ENCODE measurements at regions not wholly inside any gene's neighbourhood (a gene's known extent, or its start where the extent isn't known, plus 50 kb on each side); places are given as distances from the start of the nearest gene placed in this dataset.

DNA sequence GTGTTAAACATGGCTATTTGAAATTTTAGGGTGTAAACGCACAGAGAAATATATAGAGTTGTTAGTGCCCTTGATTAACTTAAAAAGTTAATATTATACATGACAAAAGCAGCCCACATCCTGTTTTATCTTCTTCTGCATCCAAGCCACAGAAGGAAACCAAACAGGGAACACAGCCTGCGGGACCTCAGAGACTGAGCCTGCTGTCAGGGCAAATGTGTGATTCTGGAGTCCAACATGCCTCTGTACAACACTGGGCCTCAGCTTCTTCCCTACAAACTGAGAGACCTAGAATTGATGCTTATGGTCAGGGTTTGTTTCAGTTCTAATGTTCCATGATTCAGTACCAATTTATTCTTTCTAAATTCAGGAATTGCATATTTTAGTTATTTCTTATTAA is 404.7 kb downstream of the FBXO15 start:
- H3K9me3 ChIP-seq (ENCODE audit: control insufficient read depth in 2 of 2, low read length in 2 of 2) = no peaks in the 10 kb centered on the region
- H3K27me3 ChIP-seq (ENCODE audit: control insufficient read depth in 1 of 2, insufficient read depth in 2 of 2, low read length in 2 of 2) = no peaks in the 10 kb centered on the region
- no peaks in the 10 kb centered on the region for H3K4me1 ChIP-seq (ENCODE audit: control insufficient read depth, insufficient read depth, low read length)
- no peak overlapping the region for H3K4me3 ChIP-seq (ENCODE audit: low read length in 2 of 2)
- H3K36me3 ChIP-seq (ENCODE audit: control insufficient read depth in 2 of 2, insufficient read depth in 2 of 2, low read length in 2 of 2) = no peaks in the 10 kb centered on the region
- H3K27ac ChIP-seq (ENCODE audit: low read length) = no peak overlapping the region
- no peak overlapping the region for H3K9ac ChIP-seq (ENCODE audit: low read length in 2 of 2)

DNA sequence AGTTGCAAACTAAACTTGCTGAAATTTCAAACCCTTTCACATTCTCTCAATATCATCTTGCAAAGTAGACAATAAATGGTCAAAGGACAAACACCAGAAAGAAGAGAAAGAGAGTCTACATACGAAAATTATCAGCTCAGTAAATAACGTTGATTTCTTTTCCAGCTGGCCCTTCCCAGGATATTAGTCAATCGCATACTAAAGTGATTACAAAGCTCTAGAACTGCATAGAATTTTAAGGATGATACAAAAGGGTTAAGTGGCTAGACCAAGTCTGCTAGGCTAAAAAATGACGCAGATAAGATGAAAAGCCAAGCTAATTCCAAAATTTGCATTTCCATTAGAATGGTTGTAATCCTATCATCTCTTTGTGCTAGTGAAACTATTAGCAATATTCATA is 405.7 kb downstream of the FBXO15 start:
- H3K27me3 ChIP-seq (ENCODE audit: control insufficient read depth in 1 of 2, insufficient read depth in 2 of 2, low read length in 2 of 2) = no peaks in the 10 kb centered on the region
- no peaks in the 10 kb centered on the region for H3K36me3 ChIP-seq (ENCODE audit: control insufficient read depth in 2 of 2, insufficient read depth in 2 of 2, low read length in 2 of 2)
- H3K4me3 ChIP-seq (ENCODE audit: low read length in 2 of 2) = no peak overlapping the region
- no peak overlapping the region for H3K9ac ChIP-seq (ENCODE audit: low read length in 2 of 2)
- no peaks in the 10 kb centered on the region for H3K4me1 ChIP-seq (ENCODE audit: control insufficient read depth, insufficient read depth, low read length)
- H3K27ac ChIP-seq (ENCODE audit: low read length) = no peak overlapping the region
- no peaks in the 10 kb centered on the region for H3K9me3 ChIP-seq (ENCODE audit: control insufficient read depth in 2 of 2, low read length in 2 of 2)

DNA sequence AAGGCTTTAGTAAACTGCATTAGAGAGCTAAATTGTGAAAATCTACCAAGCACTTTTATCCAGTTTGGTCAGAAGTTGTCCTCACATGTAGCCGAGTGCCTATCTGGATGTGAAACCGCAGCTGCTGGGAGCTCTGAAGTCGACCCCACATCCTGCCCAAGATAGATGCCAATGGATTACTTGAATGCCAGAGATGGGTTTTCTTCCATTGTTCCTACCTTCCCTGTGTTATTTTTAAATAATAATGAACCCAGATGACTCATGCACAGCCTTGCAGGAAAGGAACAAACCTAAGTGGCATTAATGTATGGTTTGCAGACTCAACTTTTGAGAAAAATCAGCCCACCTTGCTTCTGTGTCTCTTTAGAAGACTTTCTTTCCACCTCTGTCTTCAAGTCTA is 408.5 kb downstream of the FBXO15 start:
- Histone ChIP-seq H3K27ac (ENCODE audit: low read length) (no peak overlapping the region), H3K9ac (ENCODE audit: low read length in 2 of 2) (no peak overlapping the region), H3K9me3 (ENCODE audit: control insufficient read depth in 2 of 2, low read length in 2 of 2) (no peaks in the 10 kb centered on the region), H3K4me3 (ENCODE audit: low read length in 2 of 2) (no peak overlapping the region), H3K4me1 (ENCODE audit: control insufficient read depth, insufficient read depth, low read length) (no peaks in the 10 kb centered on the region), H3K27me3 (ENCODE audit: control insufficient read depth in 1 of 2, insufficient read depth in 2 of 2, low read length in 2 of 2) (no peaks in the 10 kb centered on the region), H3K36me3 (ENCODE audit: control insufficient read depth in 2 of 2, insufficient read depth in 2 of 2, low read length in 2 of 2) (no peaks in the 10 kb centered on the region)

DNA sequence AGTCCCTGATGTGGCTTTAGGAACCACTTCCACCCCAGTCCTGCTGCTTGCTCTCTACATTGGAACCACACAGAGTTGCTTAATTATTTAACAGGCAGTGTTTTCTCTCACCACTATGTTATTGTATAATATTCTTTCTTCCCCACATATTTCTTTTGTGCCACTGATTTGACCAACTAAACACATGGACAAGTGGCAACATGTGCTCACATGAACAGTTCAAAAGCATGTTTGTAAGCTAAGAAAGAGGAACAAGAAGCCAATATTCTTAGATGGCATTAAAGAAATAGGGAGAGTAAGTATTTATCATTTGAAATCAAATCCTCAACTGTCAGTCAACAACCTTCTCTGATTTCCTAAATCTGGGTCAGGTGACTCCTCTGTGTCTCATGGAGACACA is 409.6 kb downstream of the FBXO15 start:
- H3K4me1 ChIP-seq (ENCODE audit: control insufficient read depth, insufficient read depth, low read length) = no peaks in the 10 kb centered on the region
- H3K9ac ChIP-seq (ENCODE audit: low read length in 2 of 2) = no peak overlapping the region
- H3K27me3 ChIP-seq (ENCODE audit: control insufficient read depth in 1 of 2, insufficient read depth in 2 of 2, low read length in 2 of 2) = no peaks in the 10 kb centered on the region
- no peak overlapping the region for H3K27ac ChIP-seq (ENCODE audit: low read length)
- H3K4me3 ChIP-seq (ENCODE audit: low read length in 2 of 2) = no peak overlapping the region
- H3K36me3 ChIP-seq (ENCODE audit: control insufficient read depth in 2 of 2, insufficient read depth in 2 of 2, low read length in 2 of 2) = no peaks in the 10 kb centered on the region
- H3K9me3 ChIP-seq (ENCODE audit: control insufficient read depth in 2 of 2, low read length in 2 of 2) = no peaks in the 10 kb centered on the region

DNA sequence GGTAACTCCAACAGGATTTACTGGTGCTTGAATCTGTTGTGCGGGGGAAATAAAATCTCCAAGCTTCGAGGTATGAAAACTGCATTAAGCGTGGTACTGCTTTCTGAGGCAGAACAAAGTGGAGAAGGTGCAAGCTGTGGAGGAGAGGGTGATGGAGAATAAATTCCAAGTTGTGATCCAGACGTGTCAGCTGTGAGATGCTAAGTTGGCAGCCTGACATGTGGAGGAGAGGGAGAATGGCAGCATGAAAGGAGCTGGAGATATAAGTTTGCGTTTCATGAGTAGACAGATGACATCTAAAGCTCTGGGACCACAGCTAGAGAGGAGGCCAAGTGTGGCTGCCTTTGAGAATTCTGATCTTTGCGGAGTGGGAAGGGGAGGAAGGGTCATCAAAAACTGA is 411.8 kb downstream of the FBXO15 start:
- Histone ChIP-seq H3K36me3 (ENCODE audit: control insufficient read depth in 2 of 2, insufficient read depth in 2 of 2, low read length in 2 of 2) (no peaks in the 10 kb centered on the region), H3K9me3 (ENCODE audit: control insufficient read depth in 2 of 2, low read length in 2 of 2) (no peaks in the 10 kb centered on the region), H3K27me3 (ENCODE audit: control insufficient read depth in 1 of 2, insufficient read depth in 2 of 2, low read length in 2 of 2) (no peaks in the 10 kb centered on the region), H3K27ac (ENCODE audit: low read length) (no peak overlapping the region), H3K4me3 (ENCODE audit: low read length in 2 of 2) (no peak overlapping the region), H3K4me1 (ENCODE audit: control insufficient read depth, insufficient read depth, low read length) (no peaks in the 10 kb centered on the region), H3K9ac (ENCODE audit: low read length in 2 of 2) (no peak overlapping the region)

DNA sequence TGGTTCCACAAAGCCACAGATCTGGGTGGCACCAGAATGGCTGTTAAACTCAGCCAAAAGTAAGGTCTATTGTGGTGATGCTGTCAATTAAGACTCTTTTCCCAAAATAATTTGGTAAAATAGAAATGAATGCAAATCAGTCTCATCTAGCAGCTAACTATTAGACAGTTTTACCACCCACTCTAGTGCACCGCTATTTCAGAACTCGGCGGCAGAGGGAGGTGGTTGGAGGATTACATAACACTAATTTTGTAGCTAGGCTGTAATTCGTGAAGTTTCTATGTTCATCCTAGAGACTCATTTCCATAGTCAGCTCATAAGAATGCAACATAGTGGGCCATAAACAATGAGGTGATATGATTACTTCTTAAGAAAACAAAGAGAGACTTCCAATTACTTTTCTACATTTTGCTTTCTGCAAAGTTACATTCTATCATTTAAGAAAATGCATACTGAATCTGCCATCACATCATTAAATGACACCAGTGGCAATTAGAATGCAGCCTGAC is 413.8 kb downstream of the FBXO15 start:
- Histone ChIP-seq H3K9me3 (ENCODE audit: control insufficient read depth in 2 of 2, low read length in 2 of 2) (peaks cover 4 to 6% of the 10 kb centered on the region in 2 donors), H3K27me3 (ENCODE audit: control insufficient read depth in 1 of 2, insufficient read depth in 2 of 2, low read length in 2 of 2) (no peaks in the 10 kb centered on the region), H3K27ac (ENCODE audit: low read length) (no peak overlapping the region), H3K4me1 (ENCODE audit: control insufficient read depth, insufficient read depth, low read length) (no peaks in the 10 kb centered on the region), H3K4me3 (ENCODE audit: low read length in 2 of 2) (no peak overlapping the region), H3K36me3 (ENCODE audit: control insufficient read depth in 2 of 2, insufficient read depth in 2 of 2, low read length in 2 of 2) (no peaks in the 10 kb centered on the region), H3K9ac (ENCODE audit: low read length in 2 of 2) (no peak overlapping the region)

DNA sequence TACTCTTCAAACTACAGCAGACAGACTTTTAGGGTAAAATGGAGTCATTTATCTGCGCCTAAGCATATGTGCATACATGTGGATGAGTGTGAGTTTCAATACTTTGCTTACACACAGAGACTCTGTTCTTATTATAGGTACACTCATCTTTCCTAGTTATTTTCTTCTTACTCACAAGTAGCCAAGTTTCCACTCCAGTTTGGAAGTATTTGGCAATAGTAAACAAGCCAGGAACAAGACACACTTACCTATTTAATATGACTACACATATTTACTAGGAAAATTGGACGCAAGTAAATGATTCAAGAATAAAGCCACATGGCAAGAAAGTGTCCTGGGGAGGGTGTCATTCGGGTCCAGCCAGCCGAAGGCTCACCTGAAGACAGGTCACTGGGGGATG is 414.3 kb downstream of the FBXO15 start:
- Histone ChIP-seq H3K9ac (ENCODE audit: low read length in 2 of 2) (no peak overlapping the region), H3K36me3 (ENCODE audit: control insufficient read depth in 2 of 2, insufficient read depth in 2 of 2, low read length in 2 of 2) (no peaks in the 10 kb centered on the region), H3K4me3 (ENCODE audit: low read length in 2 of 2) (no peak overlapping the region), H3K27ac (ENCODE audit: low read length) (no peak overlapping the region), H3K4me1 (ENCODE audit: control insufficient read depth, insufficient read depth, low read length) (no peaks in the 10 kb centered on the region), H3K9me3 (ENCODE audit: control insufficient read depth in 2 of 2, low read length in 2 of 2) (peaks cover 4 to 6% of the 10 kb centered on the region in 2 donors), H3K27me3 (ENCODE audit: control insufficient read depth in 1 of 2, insufficient read depth in 2 of 2, low read length in 2 of 2) (no peaks in the 10 kb centered on the region)

DNA sequence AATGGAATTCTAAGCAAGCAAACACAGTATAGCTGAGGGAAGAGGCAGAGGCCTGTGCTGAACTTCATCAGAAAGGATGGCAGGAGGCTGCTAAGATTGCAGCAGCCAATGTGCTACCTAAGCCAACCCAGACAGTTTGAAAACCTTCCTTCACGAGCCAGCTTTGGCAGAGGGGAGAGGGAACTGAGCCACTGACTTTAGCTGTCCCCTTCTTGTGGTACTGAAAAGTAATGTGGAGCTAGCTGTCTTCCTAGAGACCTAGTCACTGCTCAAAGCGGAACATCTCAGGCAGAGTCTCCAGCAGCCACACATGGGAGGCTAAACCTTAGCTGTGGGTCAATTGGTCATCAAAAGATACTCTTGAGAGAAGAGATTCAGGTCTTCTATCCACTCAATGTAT is 419.0 kb downstream of the FBXO15 start:
- no peaks in the 10 kb centered on the region for H3K27me3 ChIP-seq (ENCODE audit: control insufficient read depth in 1 of 2, insufficient read depth in 2 of 2, low read length in 2 of 2)

DNA sequence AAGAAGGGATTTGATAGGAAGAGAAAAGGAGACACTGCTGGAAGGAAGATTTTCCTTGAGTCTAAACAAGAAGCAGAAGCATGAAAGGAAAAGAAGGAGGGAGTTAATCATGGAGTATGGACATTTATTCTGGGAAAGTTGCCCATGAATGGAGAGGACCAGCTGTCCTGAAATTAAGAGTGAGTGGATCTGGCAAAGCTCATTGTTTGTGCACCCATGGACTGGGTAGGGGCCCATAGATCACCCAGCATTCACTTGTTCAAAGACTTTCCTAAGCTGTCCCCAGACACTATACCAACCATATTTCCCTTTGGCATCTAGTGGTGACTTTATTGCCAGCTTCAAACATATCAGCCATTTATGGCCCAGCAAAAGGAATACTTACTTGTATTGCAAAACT is 422.7 kb downstream of the FBXO15 start:
- H3K27ac ChIP-seq (ENCODE audit: low read length) = no peak overlapping the region
- no peak overlapping the region for H3K9ac ChIP-seq (ENCODE audit: low read length in 2 of 2)
- H3K9me3 ChIP-seq (ENCODE audit: control insufficient read depth in 2 of 2, low read length in 2 of 2) = peaks cover 0 to 1% of the 10 kb centered on the region in 2 donors
- no peaks in the 10 kb centered on the region for H3K27me3 ChIP-seq (ENCODE audit: control insufficient read depth in 1 of 2, insufficient read depth in 2 of 2, low read length in 2 of 2)
- H3K4me3 ChIP-seq (ENCODE audit: low read length in 2 of 2) = no peak overlapping the region
- no peaks in the 10 kb centered on the region for H3K36me3 ChIP-seq (ENCODE audit: control insufficient read depth in 2 of 2, insufficient read depth in 2 of 2, low read length in 2 of 2)
- H3K4me1 ChIP-seq (ENCODE audit: control insufficient read depth, insufficient read depth, low read length) = no peaks in the 10 kb centered on the region

More for the DNA sequence above, 419.0 kb downstream of the FBXO15 start:
- H3K27ac ChIP-seq (ENCODE audit: low read length) = no peak overlapping the region
- H3K9me3 ChIP-seq (ENCODE audit: control insufficient read depth in 2 of 2, low read length in 2 of 2) = peaks cover 4 to 6% of the 10 kb centered on the region in 2 donors
- H3K4me1 ChIP-seq (ENCODE audit: control insufficient read depth, insufficient read depth, low read length) = no peaks in the 10 kb centered on the region
- no peaks in the 10 kb centered on the region for H3K36me3 ChIP-seq (ENCODE audit: control insufficient read depth in 2 of 2, insufficient read depth in 2 of 2, low read length in 2 of 2)
- no peak overlapping the region for H3K9ac ChIP-seq (ENCODE audit: low read length in 2 of 2)
- H3K4me3 ChIP-seq (ENCODE audit: low read length in 2 of 2) = no peak overlapping the region

DNA sequence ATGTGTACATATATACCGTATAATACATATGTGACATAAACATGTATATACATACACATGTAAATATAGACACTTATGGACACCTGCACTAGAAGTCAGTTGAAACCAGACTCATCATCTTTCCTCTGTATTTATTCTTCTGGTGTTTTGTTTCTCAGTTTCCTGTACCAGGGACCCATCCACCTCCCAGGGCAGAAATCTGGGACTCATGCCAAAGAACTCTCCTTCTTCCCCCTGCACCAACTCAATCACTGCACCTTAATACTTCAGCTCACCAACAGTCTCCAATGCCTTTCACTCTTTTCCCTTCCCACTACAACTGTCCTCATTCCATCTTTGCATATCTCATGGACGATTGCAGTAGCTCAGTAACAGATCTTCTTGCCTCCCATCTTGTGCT is 428.0 kb downstream of the FBXO15 start:
- H3K27me3 ChIP-seq (ENCODE audit: control insufficient read depth in 1 of 2, insufficient read depth in 2 of 2, low read length in 2 of 2) = peaks cover 0 to 4% of the 10 kb centered on the region in 2 donors
- H3K36me3 ChIP-seq (ENCODE audit: control insufficient read depth in 2 of 2, insufficient read depth in 2 of 2, low read length in 2 of 2) = no peaks in the 10 kb centered on the region
- H3K9ac ChIP-seq (ENCODE audit: low read length in 2 of 2) = no peak overlapping the region
- no peaks in the 10 kb centered on the region for H3K4me1 ChIP-seq (ENCODE audit: control insufficient read depth, insufficient read depth, low read length)
- no peak overlapping the region for H3K4me3 ChIP-seq (ENCODE audit: low read length in 2 of 2)
- no peak overlapping the region for H3K27ac ChIP-seq (ENCODE audit: low read length)
- H3K9me3 ChIP-seq (ENCODE audit: control insufficient read depth in 2 of 2, low read length in 2 of 2) = no peaks in the 10 kb centered on the region

DNA sequence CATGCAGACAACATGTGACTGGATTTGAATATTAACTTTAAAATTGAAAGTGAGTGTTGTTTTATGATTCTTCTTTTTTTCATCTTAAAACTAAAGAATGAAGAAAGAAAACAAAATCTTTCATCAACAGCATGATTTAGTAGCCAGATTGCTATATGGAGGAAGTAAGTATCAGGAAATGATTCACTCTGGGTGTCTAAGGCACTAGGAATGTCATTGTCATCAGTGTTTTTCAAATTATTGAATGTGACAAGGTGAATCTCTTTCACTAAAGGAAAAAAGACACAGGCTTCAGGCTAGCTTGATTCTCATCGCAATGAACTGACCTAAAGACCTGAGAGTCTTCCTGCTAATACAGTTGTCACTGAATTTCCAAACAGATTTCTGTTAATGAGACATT is 430.1 kb downstream of the FBXO15 start:
- H3K36me3 ChIP-seq (ENCODE audit: control insufficient read depth in 2 of 2, insufficient read depth in 2 of 2, low read length in 2 of 2) = no peaks in the 10 kb centered on the region
- H3K4me1 ChIP-seq (ENCODE audit: control insufficient read depth, insufficient read depth, low read length) = no peaks in the 10 kb centered on the region
- H3K27me3 ChIP-seq (ENCODE audit: control insufficient read depth in 1 of 2, insufficient read depth in 2 of 2, low read length in 2 of 2) = peaks cover 0 to 4% of the 10 kb centered on the region in 2 donors
- H3K27ac ChIP-seq (ENCODE audit: low read length) = no peak overlapping the region
- H3K9me3 ChIP-seq (ENCODE audit: control insufficient read depth in 2 of 2, low read length in 2 of 2) = no peaks in the 10 kb centered on the region
- H3K4me3 ChIP-seq (ENCODE audit: low read length in 2 of 2) = no peak overlapping the region
- no peak overlapping the region for H3K9ac ChIP-seq (ENCODE audit: low read length in 2 of 2)
